Endodermal cell (in vitro differentiated cells): ENCODE measurements at regions not wholly inside any gene's neighbourhood (a gene's known extent, or its start where the extent isn't known, plus 50 kb on each side); places are given as distances from the start of the nearest gene placed in this dataset.

ENCODE experiments used
- DNase-seq: peaks from one replicate; pipeline ENCODE4 v3.0.0-alpha.2; 2017
- H3K27ac ChIP-seq: 2 replicates; pipeline ENCODE4 v1.5.1; 2013; ENCODE audit warnings: mild to moderate bottlenecking, low read depth, low read length, moderate library complexity
- H3K27me3 ChIP-seq: 2 replicates; pipeline ENCODE4 v1.6.1; 2013; ENCODE audit warnings: mild to moderate bottlenecking, low read length, moderate library complexity; ENCODE audit not compliant: insufficient read depth, control insufficient read depth, poor library complexity, severe bottlenecking
- H3K36me3 ChIP-seq: 2 replicates; pipeline ENCODE4 v1.7.0; 2013; ENCODE audit warnings: mild to moderate bottlenecking, low read length, moderate library complexity; ENCODE audit not compliant: control insufficient read depth, insufficient read depth
- H3K4me1 ChIP-seq: one replicate; pipeline ENCODE4 v1.7.0; 2013; ENCODE audit warnings: low read length; ENCODE audit not compliant: control insufficient read depth, insufficient read depth
- H3K4me3 ChIP-seq: 2 replicates; pipeline ENCODE4 v1.5.1; 2013; ENCODE audit warnings: mild to moderate bottlenecking, low read length, moderate library complexity
- H3K9ac ChIP-seq: 2 replicates; pipeline ENCODE4 v1.6.1; 2013; ENCODE audit warnings: mild to moderate bottlenecking, low read length, moderate library complexity; ENCODE audit not compliant: poor library complexity, severe bottlenecking; ENCODE audit errors: extremely low read depth
- H3K9me3 ChIP-seq: 2 replicates; pipeline ENCODE4 v1.6.1; 2013; ENCODE audit warnings: mild to moderate bottlenecking, low read length, moderate library complexity; ENCODE audit not compliant: control insufficient read depth
- H3K27ac Mint-ChIP-seq: 2 replicates; pipeline ENCODE4 v1.8.0; 2020; ENCODE audit warnings: mixed read lengths
- H3K27me3 Mint-ChIP-seq: 2 replicates; pipeline ENCODE4 v1.8.0; 2021; ENCODE audit warnings: mild to moderate bottlenecking, mixed read lengths; ENCODE audit not compliant: insufficient read depth
- H3K36me3 Mint-ChIP-seq: 2 replicates; pipeline ENCODE4 v1.8.0; 2020; ENCODE audit warnings: low read depth, mixed read lengths
- H3K4me1 Mint-ChIP-seq: 2 replicates; pipeline ENCODE4 v1.8.0; 2020; ENCODE audit warnings: mixed read lengths
- H3K4me3 Mint-ChIP-seq: 2 replicates; pipeline ENCODE4 v1.8.0; 2020; ENCODE audit warnings: mild to moderate bottlenecking, moderate library complexity, mixed read lengths
- H3K9me3 Mint-ChIP-seq: 2 replicates; pipeline ENCODE4 v1.8.0; 2020; ENCODE audit warnings: mild to moderate bottlenecking, mixed read lengths
- WGBS, 2 experiments: methylation state at CpG; one replicate each; pipeline versions ENCODE4 v1.1.5 to v1.1.7; 2013; ENCODE audit warnings: missing lambda C conversion rate in 2 of 2, mixed read lengths in 1 of 2; ENCODE audit not compliant: insufficient coverage in 1 of 2, insufficient read length in 1 of 2; 5-methylcytosine and 5-hydroxymethylcytosine counted together
- TF ChIP-seq, protein P1 (sequence below): fragments of 200-600 bp; sonication (generic); conservative IDR thresholded peaks from 2 replicates; pipeline ENCODE4 v1.5.0; 2021; ENCODE audit warnings: antibody characterized with exemption, mild to moderate bottlenecking

DNA sequence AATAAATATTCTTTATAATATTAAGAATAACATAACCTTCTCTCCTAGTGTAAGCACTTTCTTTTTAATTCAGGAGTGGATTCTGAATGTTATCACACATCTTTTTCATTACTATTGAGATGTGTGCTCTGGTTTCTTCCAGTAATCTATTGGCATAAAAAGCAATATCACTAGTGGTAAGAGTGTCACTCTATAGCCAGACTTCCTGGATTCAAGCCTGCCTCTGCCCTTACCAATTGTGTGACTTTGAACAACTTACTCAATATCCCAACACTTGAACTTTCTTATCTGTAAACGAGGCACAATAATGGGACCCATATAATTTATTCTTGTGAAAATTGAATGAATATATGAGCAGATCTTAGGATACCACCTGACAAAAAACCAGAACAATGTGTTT is 71.0 kb downstream of the SEM1 start:
- Histone ChIP-seq H3K9ac (no peak overlapping the region), H3K4me1 (no peaks in the 10 kb centered on the region), H3K27me3 (no peaks in the 10 kb centered on the region), H3K27ac (no peak overlapping the region), H3K9me3 (no peaks in the 10 kb centered on the region), H3K36me3 (no peaks in the 10 kb centered on the region), H3K4me3 (no peak overlapping the region)
- WGBS, 2 experiments: 60% methylated on average over 1 of the region's 1 CpG; no CpG with 5 or more reads in 1 of the 2 experiments
- Mint-ChIP-seq H3K4me3 (no peak overlapping the region), H3K27me3 (no peaks in the 10 kb centered on the region), H3K9me3 (no peaks in the 10 kb centered on the region), H3K27ac (no peak overlapping the region), H3K4me1 (no peaks in the 10 kb centered on the region), H3K36me3 (no peaks in the 10 kb centered on the region)
- TF ChIP-seq, protein P1, sequence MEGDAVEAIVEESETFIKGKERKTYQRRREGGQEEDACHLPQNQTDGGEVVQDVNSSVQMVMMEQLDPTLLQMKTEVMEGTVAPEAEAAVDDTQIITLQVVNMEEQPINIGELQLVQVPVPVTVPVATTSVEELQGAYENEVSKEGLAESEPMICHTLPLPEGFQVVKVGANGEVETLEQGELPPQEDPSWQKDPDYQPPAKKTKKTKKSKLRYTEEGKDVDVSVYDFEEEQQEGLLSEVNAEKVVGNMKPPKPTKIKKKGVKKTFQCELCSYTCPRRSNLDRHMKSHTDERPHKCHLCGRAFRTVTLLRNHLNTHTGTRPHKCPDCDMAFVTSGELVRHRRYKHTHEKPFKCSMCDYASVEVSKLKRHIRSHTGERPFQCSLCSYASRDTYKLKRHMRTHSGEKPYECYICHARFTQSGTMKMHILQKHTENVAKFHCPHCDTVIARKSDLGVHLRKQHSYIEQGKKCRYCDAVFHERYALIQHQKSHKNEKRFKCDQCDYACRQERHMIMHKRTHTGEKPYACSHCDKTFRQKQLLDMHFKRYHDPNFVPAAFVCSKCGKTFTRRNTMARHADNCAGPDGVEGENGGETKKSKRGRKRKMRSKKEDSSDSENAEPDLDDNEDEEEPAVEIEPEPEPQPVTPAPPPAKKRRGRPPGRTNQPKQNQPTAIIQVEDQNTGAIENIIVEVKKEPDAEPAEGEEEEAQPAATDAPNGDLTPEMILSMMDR: no peak
- DNase-seq: no peak

GRCh38 chr7:96637522-96637921 is 72.1 kb downstream of the SEM1 start:
- H3K27ac ChIP-seq: no peak overlapping the region
- no peak for DNase-seq
- H3K4me1 Mint-ChIP-seq: no peaks in the 10 kb centered on the region
- H3K27ac Mint-ChIP-seq: no peak overlapping the region
- TF ChIP-seq, protein P1: no peak
- no peaks in the 10 kb centered on the region for H3K36me3 ChIP-seq
- H3K9me3 ChIP-seq: no peaks in the 10 kb centered on the region
- no peak overlapping the region for H3K9ac ChIP-seq
- no peak overlapping the region for H3K4me3 ChIP-seq
- H3K9me3 Mint-ChIP-seq: no peaks in the 10 kb centered on the region
- no peaks in the 10 kb centered on the region for H3K36me3 Mint-ChIP-seq
- H3K4me3 Mint-ChIP-seq: no peak overlapping the region
- no peaks in the 10 kb centered on the region for H3K27me3 Mint-ChIP-seq
- H3K27me3 ChIP-seq: no peaks in the 10 kb centered on the region
- no peaks in the 10 kb centered on the region for H3K4me1 ChIP-seq

DNA sequence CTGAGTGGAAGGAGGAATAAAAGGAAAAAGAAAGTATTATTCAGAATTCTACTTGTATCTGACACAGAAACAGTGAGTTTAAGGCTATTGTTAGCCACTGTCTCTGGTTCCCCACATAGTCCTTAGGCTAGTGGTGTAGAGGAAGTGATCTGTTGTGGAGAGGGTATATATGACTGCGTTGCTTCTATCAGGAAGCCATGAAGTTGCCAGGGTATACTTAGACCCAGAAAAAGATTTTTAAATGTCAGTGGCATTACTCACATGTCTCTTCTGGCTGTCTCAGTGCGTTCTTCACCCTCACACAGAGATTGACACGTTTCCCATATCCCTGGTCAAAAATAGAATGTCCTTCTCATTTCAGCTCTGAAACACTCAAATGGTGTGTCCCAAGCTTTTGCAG is 72.7 kb downstream of the SEM1 start:
- Histone ChIP-seq H3K27me3 (no peaks in the 10 kb centered on the region), H3K4me3 (no peak overlapping the region), H3K9ac (no peak overlapping the region), H3K36me3 (no peaks in the 10 kb centered on the region), H3K4me1 (no peaks in the 10 kb centered on the region), H3K9me3 (no peaks in the 10 kb centered on the region), H3K27ac (no peak overlapping the region)
- no peak for DNase-seq
- Mint-ChIP-seq H3K4me3 (no peak overlapping the region), H3K4me1 (no peaks in the 10 kb centered on the region), H3K36me3 (no peaks in the 10 kb centered on the region), H3K27ac (no peak overlapping the region), H3K27me3 (no peaks in the 10 kb centered on the region), H3K9me3 (no peaks in the 10 kb centered on the region)
- WGBS, 2 experiments: 87 to 95% methylated on average over 2 to 3 of the region's 3 CpGs
- TF ChIP-seq, protein P1: no peak
